Upper lobe of left lung (tissue), 4 donors: ENCODE measurements at regions not wholly inside any gene's neighbourhood (a gene's known extent, or its start where the extent isn't known, plus 50 kb on each side); places are given as distances from the start of the nearest gene placed in this dataset.

Source experiments
- EP300 ChIP-seq, 4 donors: sonication (generic); formaldehyde crosslinking; IDR thresholded peaks; one replicate each; pipeline ENCODE4 v1.5.1; 2017; ENCODE audit warnings: antibody characterized with exemption in 4 of 4, control low read depth in 2 of 4
- POLR2AphosphoS5 ChIP-seq, 2 donors: sonication (generic); formaldehyde crosslinking; IDR thresholded peaks; one replicate each; pipeline ENCODE4 v1.5.1; 2017; ENCODE audit warnings: antibody characterized with exemption in 2 of 2

DNA sequence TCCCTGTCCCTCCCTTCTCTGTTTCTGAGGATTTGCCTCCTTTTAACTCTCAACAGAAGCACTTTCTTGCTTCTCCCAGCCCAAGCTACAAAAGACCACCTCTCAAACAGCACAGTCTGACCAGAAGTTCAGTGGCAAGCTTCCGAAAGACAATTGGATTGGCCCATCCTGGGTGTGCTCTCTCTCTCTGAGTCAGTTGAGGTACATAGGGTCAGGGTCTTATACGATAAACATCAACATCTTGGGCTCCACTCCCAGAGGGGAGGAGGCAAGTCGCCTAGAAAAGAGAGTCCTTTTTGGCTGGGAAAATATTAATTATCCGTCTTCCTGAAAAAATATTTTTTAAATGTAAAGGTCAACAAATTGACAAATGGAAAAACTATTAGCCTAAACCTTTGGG is 155.8 kb downstream of the TMCO5A start:
- TF ChIP-seq EP300 (IDR thresholded peaks at IDR 0.05) (no peak), POLR2AphosphoS5 (IDR thresholded peaks at IDR 0.05) (no peak)
